ENCODE measurements at regions not wholly inside any gene's neighbourhood (a gene's known extent, or its start where the extent isn't known, plus 50 kb on each side); places are given as distances from the start of the nearest gene placed in this dataset.

- no peak overlapping the region for H3K9ac ChIP-seq (ENCODE audit: insufficient read length, low read depth)
These were observed 74.9 kb upstream of the GUCY1A1 start for GRCh38 chr4:155591738-155592143.

GRCh38 chr4:155590796-155591585, 75.7 kb upstream of the GUCY1A1 start:
- H3K27me3 ChIP-seq (ENCODE audit: insufficient read depth, insufficient read length): no peaks in the 10 kb centered on the region
- no peak overlapping the region for H3K4me3 ChIP-seq (ENCODE audit: insufficient read length, low read depth)
- no peaks in the 10 kb centered on the region for H3K36me3 ChIP-seq (ENCODE audit: insufficient read depth, insufficient read length, low read length)
- no peak overlapping the region for H3K9ac ChIP-seq (ENCODE audit: insufficient read length, low read depth)
- H3K4me1 ChIP-seq (ENCODE audit: insufficient read depth, insufficient read length): no peaks in the 10 kb centered on the region
- H3K9me3 ChIP-seq (ENCODE audit: insufficient read depth, low read length): no peaks in the 10 kb centered on the region
- no peak for DNase-seq (ENCODE audit: low read depth, low spot score)
- TF ChIP-seq SUZ12 (IDR thresholded peaks at IDR 0.05; ENCODE audit: extremely low read depth, insufficient read depth, insufficient read length) (no peak), YY1 (IDR thresholded peaks at IDR 0.05; ENCODE audit: insufficient read depth, insufficient read length) (no peak)

More at GRCh38 chr4:155591738-155592143, 74.9 kb upstream of the GUCY1A1 start:
- no peak for DNase-seq (ENCODE audit: low read depth, low spot score)
- Histone ChIP-seq H3K36me3 (ENCODE audit: insufficient read depth, insufficient read length, low read length) (no peaks in the 10 kb centered on the region), H3K4me1 (ENCODE audit: insufficient read depth, insufficient read length) (no peaks in the 10 kb centered on the region), H3K9me3 (ENCODE audit: insufficient read depth, low read length) (no peaks in the 10 kb centered on the region), H3K27me3 (ENCODE audit: insufficient read depth, insufficient read length) (no peaks in the 10 kb centered on the region), H3K4me3 (ENCODE audit: insufficient read length, low read depth) (no peak overlapping the region)
- TF ChIP-seq SUZ12 (IDR thresholded peaks at IDR 0.05; ENCODE audit: extremely low read depth, insufficient read depth, insufficient read length) (no peak), ZNF274 (IDR thresholded peaks at IDR 0.05; ENCODE audit: low read depth, low read length) (no peak), YY1 (IDR thresholded peaks at IDR 0.05; ENCODE audit: insufficient read depth, insufficient read length) (no peak)

GRCh38 chr4:155588437-155588836, 78.2 kb upstream of the GUCY1A1 start:
- no peaks in the 10 kb centered on the region for H3K27me3 ChIP-seq (ENCODE audit: insufficient read depth, insufficient read length)
- H3K4me3 ChIP-seq (ENCODE audit: insufficient read length, low read depth): no peak overlapping the region

GRCh38 chr4:155587766-155588165, 78.9 kb upstream of the GUCY1A1 start:
- H3K9ac ChIP-seq (ENCODE audit: insufficient read length, low read depth): no peak overlapping the region
- H3K4me1 ChIP-seq (ENCODE audit: insufficient read depth, insufficient read length): no peaks in the 10 kb centered on the region
- no peak for TF ChIP-seq YY1 (IDR thresholded peaks at IDR 0.05; ENCODE audit: insufficient read depth, insufficient read length)
- no peak for TF ChIP-seq SUZ12 (IDR thresholded peaks at IDR 0.05; ENCODE audit: extremely low read depth, insufficient read depth, insufficient read length)
- no peak for TF ChIP-seq ZNF274 (IDR thresholded peaks at IDR 0.05; ENCODE audit: low read depth, low read length)
- H3K9me3 ChIP-seq (ENCODE audit: insufficient read depth, low read length): no peaks in the 10 kb centered on the region
- no peak overlapping the region for H3K4me3 ChIP-seq (ENCODE audit: insufficient read length, low read depth)
- no peak for DNase-seq (ENCODE audit: low read depth, low spot score)
- H3K36me3 ChIP-seq (ENCODE audit: insufficient read depth, insufficient read length, low read length): no peaks in the 10 kb centered on the region
- H3K27me3 ChIP-seq (ENCODE audit: insufficient read depth, insufficient read length): no peaks in the 10 kb centered on the region

More at GRCh38 chr4:155588437-155588836, 78.2 kb upstream of the GUCY1A1 start:
- no peaks in the 10 kb centered on the region for H3K9me3 ChIP-seq (ENCODE audit: insufficient read depth, low read length)
- H3K4me1 ChIP-seq (ENCODE audit: insufficient read depth, insufficient read length): no peaks in the 10 kb centered on the region
- no peak for DNase-seq (ENCODE audit: low read depth, low spot score)
- no peak overlapping the region for H3K9ac ChIP-seq (ENCODE audit: insufficient read length, low read depth)
- no peaks in the 10 kb centered on the region for H3K36me3 ChIP-seq (ENCODE audit: insufficient read depth, insufficient read length, low read length)
- no peak for TF ChIP-seq YY1 (IDR thresholded peaks at IDR 0.05; ENCODE audit: insufficient read depth, insufficient read length)
- no peak for TF ChIP-seq ZNF274 (IDR thresholded peaks at IDR 0.05; ENCODE audit: low read depth, low read length)
- TF ChIP-seq SUZ12 (IDR thresholded peaks at IDR 0.05; ENCODE audit: extremely low read depth, insufficient read depth, insufficient read length): no peak

- Histone ChIP-seq H3K36me3 (ENCODE audit: insufficient read depth, insufficient read length, low read length) (no peaks in the 10 kb centered on the region), H3K4me1 (ENCODE audit: insufficient read depth, insufficient read length) (no peaks in the 10 kb centered on the region), H3K4me3 (ENCODE audit: insufficient read length, low read depth) (no peak overlapping the region), H3K27me3 (ENCODE audit: insufficient read depth, insufficient read length) (no peaks in the 10 kb centered on the region), H3K9ac (ENCODE audit: insufficient read length, low read depth) (no peak overlapping the region), H3K9me3 (ENCODE audit: insufficient read depth, low read length) (no peaks in the 10 kb centered on the region)
- TF ChIP-seq YY1 (IDR thresholded peaks at IDR 0.05; ENCODE audit: insufficient read depth, insufficient read length) (no peak), SUZ12 (IDR thresholded peaks at IDR 0.05; ENCODE audit: extremely low read depth, insufficient read depth, insufficient read length) (no peak), ZNF274 (IDR thresholded peaks at IDR 0.05; ENCODE audit: low read depth, low read length) (no peak)
- DNase-seq (ENCODE audit: low read depth, low spot score): no peak
These were observed 83.6 kb upstream of the GUCY1A1 start for GRCh38 chr4:155582971-155583437.

GRCh38 chr4:155582041-155582440, 84.6 kb upstream of the GUCY1A1 start:
- Histone ChIP-seq H3K4me3 (ENCODE audit: insufficient read length, low read depth) (no peak overlapping the region), H3K27me3 (ENCODE audit: insufficient read depth, insufficient read length) (no peaks in the 10 kb centered on the region), H3K4me1 (ENCODE audit: insufficient read depth, insufficient read length) (no peaks in the 10 kb centered on the region), H3K9me3 (ENCODE audit: insufficient read depth, low read length) (no peaks in the 10 kb centered on the region), H3K9ac (ENCODE audit: insufficient read length, low read depth) (no peak overlapping the region), H3K36me3 (ENCODE audit: insufficient read depth, insufficient read length, low read length) (no peaks in the 10 kb centered on the region)
- TF ChIP-seq YY1 (IDR thresholded peaks at IDR 0.05; ENCODE audit: insufficient read depth, insufficient read length) (no peak), ZNF274 (IDR thresholded peaks at IDR 0.05; ENCODE audit: low read depth, low read length) (no peak), SUZ12 (IDR thresholded peaks at IDR 0.05; ENCODE audit: extremely low read depth, insufficient read depth, insufficient read length) (no peak)
- DNase-seq (ENCODE audit: low read depth, low spot score): no peak

- no peak for TF ChIP-seq SUZ12 (IDR thresholded peaks at IDR 0.05; ENCODE audit: extremely low read depth, insufficient read depth, insufficient read length)
- no peak for TF ChIP-seq ZNF274 (IDR thresholded peaks at IDR 0.05; ENCODE audit: low read depth, low read length)
- no peak for TF ChIP-seq YY1 (IDR thresholded peaks at IDR 0.05; ENCODE audit: insufficient read depth, insufficient read length)
- no peaks in the 10 kb centered on the region for H3K9me3 ChIP-seq (ENCODE audit: insufficient read depth, low read length)
- H3K36me3 ChIP-seq (ENCODE audit: insufficient read depth, insufficient read length, low read length): no peaks in the 10 kb centered on the region
- H3K9ac ChIP-seq (ENCODE audit: insufficient read length, low read depth): no peak overlapping the region
- H3K4me3 ChIP-seq (ENCODE audit: insufficient read length, low read depth): no peak overlapping the region
- no peak for DNase-seq (ENCODE audit: low read depth, low spot score)
- H3K4me1 ChIP-seq (ENCODE audit: insufficient read depth, insufficient read length): no peaks in the 10 kb centered on the region
- H3K27me3 ChIP-seq (ENCODE audit: insufficient read depth, insufficient read length): no peaks in the 10 kb centered on the region
These were observed 87.8 kb upstream of the GUCY1A1 start for GRCh38 chr4:155578726-155579370.
